ENCODE measurements at regions not wholly inside any gene's neighbourhood (a gene's known extent, or its start where the extent isn't known, plus 50 kb on each side); places are given as distances from the start of the nearest gene placed in this dataset.

DNA sequence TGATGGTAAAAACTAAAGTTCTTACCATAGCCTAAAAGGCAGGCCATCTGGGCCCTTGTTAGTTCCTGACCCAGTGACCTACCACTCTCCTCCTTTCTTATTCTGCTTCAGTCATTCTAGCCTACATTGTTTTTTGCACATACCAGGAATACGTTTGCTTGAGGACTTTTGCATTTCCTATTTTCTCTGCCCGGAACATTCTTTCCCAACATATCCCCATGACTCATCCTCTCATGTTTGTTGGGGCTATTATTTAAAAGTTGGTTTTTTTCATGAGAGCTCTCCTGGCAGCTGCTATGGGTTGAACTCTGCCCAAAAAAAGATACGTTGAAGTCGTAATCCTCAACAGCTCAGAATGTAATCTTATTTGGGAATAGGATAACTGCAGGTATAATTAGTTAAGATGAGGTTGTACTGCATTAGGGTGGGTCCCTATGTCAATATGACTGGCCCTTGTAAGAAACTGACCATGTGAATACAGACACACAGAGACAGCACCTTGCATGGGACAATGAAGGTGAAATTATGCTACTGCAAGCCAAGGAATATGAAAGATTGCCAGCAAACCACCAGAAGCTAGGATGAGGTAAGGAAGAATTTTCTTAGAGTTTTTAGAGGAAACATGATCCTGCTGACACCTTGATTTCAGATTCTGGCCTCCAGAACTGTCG is 138.3 kb upstream of the PDHA2 start:
- intact Hi-C loops (cut with DNase I): no loop called here
- Histone ChIP-seq H3K4me3 (replicated peaks in 1 of 3) (no peak overlapping the region), H3K27me3 (no peaks in the 10 kb centered on the region), H3K9me3 (no peaks in the 10 kb centered on the region), H3K4me1 (no peaks in the 10 kb centered on the region), H3K27ac (no peak overlapping the region), H3K36me3 (no peaks in the 10 kb centered on the region)
- 61 to 72% methylated on average over 5 of the region's 5 CpGs for WGBS, 2 donors
- no peak for TF ChIP-seq POLR2A (IDR thresholded peaks at IDR 0.05)
- TF ChIP-seq, protein P1, sequence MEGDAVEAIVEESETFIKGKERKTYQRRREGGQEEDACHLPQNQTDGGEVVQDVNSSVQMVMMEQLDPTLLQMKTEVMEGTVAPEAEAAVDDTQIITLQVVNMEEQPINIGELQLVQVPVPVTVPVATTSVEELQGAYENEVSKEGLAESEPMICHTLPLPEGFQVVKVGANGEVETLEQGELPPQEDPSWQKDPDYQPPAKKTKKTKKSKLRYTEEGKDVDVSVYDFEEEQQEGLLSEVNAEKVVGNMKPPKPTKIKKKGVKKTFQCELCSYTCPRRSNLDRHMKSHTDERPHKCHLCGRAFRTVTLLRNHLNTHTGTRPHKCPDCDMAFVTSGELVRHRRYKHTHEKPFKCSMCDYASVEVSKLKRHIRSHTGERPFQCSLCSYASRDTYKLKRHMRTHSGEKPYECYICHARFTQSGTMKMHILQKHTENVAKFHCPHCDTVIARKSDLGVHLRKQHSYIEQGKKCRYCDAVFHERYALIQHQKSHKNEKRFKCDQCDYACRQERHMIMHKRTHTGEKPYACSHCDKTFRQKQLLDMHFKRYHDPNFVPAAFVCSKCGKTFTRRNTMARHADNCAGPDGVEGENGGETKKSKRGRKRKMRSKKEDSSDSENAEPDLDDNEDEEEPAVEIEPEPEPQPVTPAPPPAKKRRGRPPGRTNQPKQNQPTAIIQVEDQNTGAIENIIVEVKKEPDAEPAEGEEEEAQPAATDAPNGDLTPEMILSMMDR (IDR thresholded peaks at IDR 0.05): no peak
- DNase-seq: no peak

DNA sequence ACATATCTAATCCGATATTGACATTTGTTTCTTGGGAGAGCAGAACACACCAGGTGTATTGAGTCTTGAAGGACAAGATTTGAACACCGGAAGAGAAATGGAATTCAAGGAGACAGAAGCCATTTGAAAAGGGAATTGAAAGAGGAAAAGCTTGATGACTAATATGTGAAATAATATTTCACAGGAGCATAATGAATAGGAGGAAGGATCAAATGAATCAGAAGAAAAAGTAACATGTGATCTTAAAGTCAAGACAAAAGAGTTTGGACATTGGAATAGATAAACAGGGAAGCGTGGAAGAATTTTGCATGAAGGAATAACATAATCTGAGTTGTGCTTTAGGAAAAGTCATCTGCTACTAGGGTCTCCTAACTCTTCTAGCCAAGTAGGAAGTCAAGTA is 145.5 kb upstream of the PDHA2 start:
- TF ChIP-seq, protein P1 (IDR thresholded peaks at IDR 0.05): no peak
- TF ChIP-seq POLR2A (IDR thresholded peaks at IDR 0.05): no peak
- Histone ChIP-seq H3K27me3 (no peaks in the 10 kb centered on the region), H3K4me3 (replicated peaks in 1 of 3) (no peak overlapping the region), H3K4me1 (no peaks in the 10 kb centered on the region), H3K36me3 (no peaks in the 10 kb centered on the region), H3K9me3 (no peaks in the 10 kb centered on the region), H3K27ac (no peak overlapping the region)
- intact Hi-C loops (cut with DNase I): no loop called here
- no peak for DNase-seq
- 94 to 96% methylated on average over 3 of the region's 3 CpGs for WGBS, 2 donors

DNA sequence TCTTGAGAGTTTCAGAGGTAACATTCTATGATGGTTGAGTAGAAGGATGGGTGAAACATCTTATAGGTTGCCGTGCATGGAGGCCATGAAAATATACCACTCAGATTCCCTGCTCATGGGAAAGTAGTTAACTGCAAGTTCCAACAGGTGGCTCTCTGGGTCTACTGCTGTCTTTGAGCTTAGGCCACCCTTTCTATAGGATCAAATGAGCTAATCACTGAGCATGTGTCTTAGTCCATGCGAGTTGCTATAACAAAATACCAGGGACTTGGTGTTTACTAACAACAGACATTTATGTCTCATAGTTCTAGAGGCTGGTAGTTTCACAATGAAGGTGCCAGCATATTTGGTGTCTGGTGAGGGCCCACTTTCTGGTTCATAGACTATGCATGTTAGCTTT is 144.8 kb upstream of the UNC5C start:
- intact Hi-C loops (cut with DNase I): no loop called here
- WGBS, 2 donors: 42 to 46% methylated on average over 2 of the region's 2 CpGs
- peaks cover 3 to 8% of the 10 kb centered on the region in 2 donors for H3K4me1 ChIP-seq
- H3K27ac ChIP-seq: no peak overlapping the region
- H3K4me3 ChIP-seq (replicated peaks in 1 of 3): no peak overlapping the region
- DNase-seq: no peak
- H3K9me3 ChIP-seq: no peaks in the 10 kb centered on the region
- TF ChIP-seq, protein P1 (IDR thresholded peaks at IDR 0.05): no peak
- no peak for TF ChIP-seq POLR2A (IDR thresholded peaks at IDR 0.05)
- no peaks in the 10 kb centered on the region for H3K27me3 ChIP-seq
- no peaks in the 10 kb centered on the region for H3K36me3 ChIP-seq

DNA sequence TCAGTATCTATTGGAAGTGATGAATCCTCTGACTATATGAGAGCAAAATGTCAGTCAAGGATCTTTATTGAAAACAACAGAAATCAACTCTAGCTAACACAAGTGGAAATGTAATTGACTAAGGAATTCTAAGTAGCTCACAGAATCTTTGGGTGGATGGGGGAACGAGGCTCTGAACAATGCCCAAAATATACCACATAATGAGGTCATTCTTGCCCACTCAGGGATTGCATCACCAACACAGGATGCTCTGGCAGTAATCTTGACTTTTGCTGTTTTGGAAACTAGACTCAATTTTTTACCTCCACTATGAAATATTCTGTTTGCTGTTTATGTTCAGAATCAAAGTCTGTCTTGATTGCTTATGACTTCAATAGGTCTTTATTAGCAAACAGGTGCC is 127.4 kb upstream of the UNC5C start:
- no peak for TF ChIP-seq POLR2A (IDR thresholded peaks at IDR 0.05)
- TF ChIP-seq, protein P1 (IDR thresholded peaks at IDR 0.05): no peak
- peaks cover 12 to 18% of the 10 kb centered on the region in 2 donors for H3K4me1 ChIP-seq
- no peaks in the 10 kb centered on the region for H3K9me3 ChIP-seq
- WGBS, 2 donors: 34 to 50% methylated on average over 1 of the region's 1 CpG
- no peak overlapping the region for H3K27ac ChIP-seq
- intact Hi-C loops (cut with DNase I): no loop called here
- H3K4me3 ChIP-seq (replicated peaks in 1 of 3): no peak overlapping the region
- no peak for DNase-seq
- no peaks in the 10 kb centered on the region for H3K27me3 ChIP-seq
- no peaks in the 10 kb centered on the region for H3K36me3 ChIP-seq

DNA sequence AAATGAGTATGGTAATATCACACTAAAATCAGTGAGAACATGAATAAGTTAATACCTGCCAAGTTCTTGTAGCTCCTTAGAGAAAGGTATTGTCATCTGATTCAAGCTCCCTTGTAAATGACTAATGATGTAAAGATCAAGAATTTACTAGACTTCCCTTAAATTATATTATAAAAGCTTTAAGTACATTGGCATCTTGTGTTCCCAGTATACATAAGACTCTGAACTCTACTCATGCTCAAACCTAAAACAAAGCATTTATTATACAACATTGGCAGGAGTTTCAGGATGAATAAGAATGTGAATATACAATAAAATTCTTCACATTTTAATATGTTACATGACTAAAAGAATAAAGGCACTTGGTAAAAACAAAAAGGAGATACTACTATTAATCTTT is 126.8 kb upstream of the UNC5C start:
- TF ChIP-seq, protein P1 (IDR thresholded peaks at IDR 0.05): no peak
- TF ChIP-seq POLR2A (IDR thresholded peaks at IDR 0.05): no peak
- no peak overlapping the region for H3K4me3 ChIP-seq (replicated peaks in 1 of 3)
- intact Hi-C loops (cut with DNase I): no loop called here
- no peaks in the 10 kb centered on the region for H3K36me3 ChIP-seq
- DNase-seq: no peak
- no peaks in the 10 kb centered on the region for H3K27me3 ChIP-seq
- no peaks in the 10 kb centered on the region for H3K9me3 ChIP-seq
- H3K27ac ChIP-seq: no peak overlapping the region
- H3K4me1 ChIP-seq: peaks cover 12 to 18% of the 10 kb centered on the region in 2 donors

Data from thyroid gland (tissue), 4 donors.